GM12864 (cell line): ENCODE measurements at regions not wholly inside any gene's neighbourhood (a gene's known extent, or its start where the extent isn't known, plus 50 kb on each side); places are given as distances from the start of the nearest gene placed in this dataset.

Experiments used
- DNase-seq: peaks from one replicate; pipeline ENCODE4 v3.0.0-alpha.2; 2011; ENCODE audit warnings: low read depth
- H3K4me3 ChIP-seq: 2 replicates; pipeline ENCODE4 v1.5.1; 2011; ENCODE audit warnings: mild to moderate bottlenecking, low read depth, low read length, control low read depth
- TF ChIP-seq, protein P1 (sequence below): IDR thresholded peaks from 2 replicates; pipeline ENCODE4 v1.5.1; 2011; ENCODE audit warnings: low read depth, mild to moderate bottlenecking, moderate library complexity, low read length, control low read depth, inconsistent platforms; ENCODE audit errors: missing control alignments

- TF ChIP-seq, protein P1, sequence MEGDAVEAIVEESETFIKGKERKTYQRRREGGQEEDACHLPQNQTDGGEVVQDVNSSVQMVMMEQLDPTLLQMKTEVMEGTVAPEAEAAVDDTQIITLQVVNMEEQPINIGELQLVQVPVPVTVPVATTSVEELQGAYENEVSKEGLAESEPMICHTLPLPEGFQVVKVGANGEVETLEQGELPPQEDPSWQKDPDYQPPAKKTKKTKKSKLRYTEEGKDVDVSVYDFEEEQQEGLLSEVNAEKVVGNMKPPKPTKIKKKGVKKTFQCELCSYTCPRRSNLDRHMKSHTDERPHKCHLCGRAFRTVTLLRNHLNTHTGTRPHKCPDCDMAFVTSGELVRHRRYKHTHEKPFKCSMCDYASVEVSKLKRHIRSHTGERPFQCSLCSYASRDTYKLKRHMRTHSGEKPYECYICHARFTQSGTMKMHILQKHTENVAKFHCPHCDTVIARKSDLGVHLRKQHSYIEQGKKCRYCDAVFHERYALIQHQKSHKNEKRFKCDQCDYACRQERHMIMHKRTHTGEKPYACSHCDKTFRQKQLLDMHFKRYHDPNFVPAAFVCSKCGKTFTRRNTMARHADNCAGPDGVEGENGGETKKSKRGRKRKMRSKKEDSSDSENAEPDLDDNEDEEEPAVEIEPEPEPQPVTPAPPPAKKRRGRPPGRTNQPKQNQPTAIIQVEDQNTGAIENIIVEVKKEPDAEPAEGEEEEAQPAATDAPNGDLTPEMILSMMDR: no peak
Measured at GRCh38 chr6:139570166-139570565, 195.7 kb upstream of the CITED2 start.

GRCh38 chr6:139569566-139569965 lies 195.1 kb upstream of the CITED2 start:
- no peak overlapping the region for H3K4me3 ChIP-seq
- TF ChIP-seq, protein P1: no peak
- no peak for DNase-seq

More at GRCh38 chr6:139570166-139570565, 195.7 kb upstream of the CITED2 start:
- H3K4me3 ChIP-seq: no peak overlapping the region
- no peak for DNase-seq

DNA sequence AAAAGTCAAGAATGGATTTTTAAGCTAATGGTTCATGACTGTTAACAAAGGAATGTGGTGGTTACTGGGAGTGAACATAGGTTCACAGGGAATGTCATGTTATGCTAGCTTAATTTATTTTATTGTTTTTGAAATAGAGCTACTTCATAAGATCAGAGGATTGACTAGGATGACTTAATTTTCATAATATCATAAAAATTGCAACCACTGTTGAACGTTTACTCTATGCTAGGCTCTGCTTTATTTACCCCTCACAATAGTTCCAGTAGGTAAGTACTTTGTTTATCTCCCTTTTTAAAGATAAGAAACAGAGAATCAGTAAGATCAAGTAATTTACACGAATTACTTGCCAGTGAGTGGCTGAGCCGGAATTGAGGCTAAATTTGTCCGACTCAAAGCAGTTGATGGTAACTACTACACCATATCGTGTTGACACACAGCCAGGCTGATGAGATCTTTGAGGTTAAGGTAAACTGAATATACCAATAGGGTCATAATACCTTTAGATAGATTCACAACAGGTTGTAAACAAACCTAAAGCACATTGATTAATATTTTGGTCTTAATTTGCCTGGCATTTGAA lies 194.6 kb upstream of the CITED2 start:
- no peak overlapping the region for H3K4me3 ChIP-seq
- TF ChIP-seq, protein P1: no peak
- DNase-seq: no peak

DNA sequence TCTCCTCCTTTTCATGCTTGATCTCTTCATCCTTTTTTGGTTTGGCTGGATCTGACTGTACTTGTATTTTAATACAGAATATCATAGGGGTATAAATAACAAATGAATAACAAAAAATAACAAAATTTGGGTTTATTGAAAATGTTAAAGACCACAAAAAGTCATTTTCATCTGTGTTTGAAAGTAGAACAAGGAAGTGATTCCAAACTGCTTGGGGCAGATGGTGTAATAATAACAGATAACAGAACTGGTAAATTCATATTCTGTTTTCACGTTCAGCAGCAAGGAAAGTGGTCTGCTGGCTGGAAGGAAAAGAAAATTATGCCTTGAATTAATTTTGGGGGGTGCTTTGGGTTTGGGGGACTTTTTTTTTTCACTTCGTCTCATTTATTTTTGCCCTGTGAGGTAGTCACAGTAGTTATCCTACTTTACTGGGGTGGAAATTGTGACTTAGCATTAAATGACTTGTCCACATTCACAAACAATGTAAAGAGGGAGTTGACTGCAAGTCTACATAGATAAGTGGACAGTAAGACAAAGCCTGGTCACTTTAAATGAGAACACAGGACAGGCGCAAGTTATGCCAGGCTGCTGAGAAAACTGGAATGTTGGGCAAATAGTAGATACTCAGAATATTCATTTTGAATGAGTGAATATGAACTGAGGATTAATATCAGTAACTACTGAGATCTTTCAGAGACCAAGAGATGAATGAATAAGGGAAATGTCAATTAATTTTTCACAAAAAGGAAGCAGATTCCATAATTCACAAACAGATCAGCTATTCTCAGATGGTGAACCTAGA lies 193.9 kb upstream of the CITED2 start:
- no peak for DNase-seq
- no peak overlapping the region for H3K4me3 ChIP-seq
- TF ChIP-seq, protein P1: no peak

DNA sequence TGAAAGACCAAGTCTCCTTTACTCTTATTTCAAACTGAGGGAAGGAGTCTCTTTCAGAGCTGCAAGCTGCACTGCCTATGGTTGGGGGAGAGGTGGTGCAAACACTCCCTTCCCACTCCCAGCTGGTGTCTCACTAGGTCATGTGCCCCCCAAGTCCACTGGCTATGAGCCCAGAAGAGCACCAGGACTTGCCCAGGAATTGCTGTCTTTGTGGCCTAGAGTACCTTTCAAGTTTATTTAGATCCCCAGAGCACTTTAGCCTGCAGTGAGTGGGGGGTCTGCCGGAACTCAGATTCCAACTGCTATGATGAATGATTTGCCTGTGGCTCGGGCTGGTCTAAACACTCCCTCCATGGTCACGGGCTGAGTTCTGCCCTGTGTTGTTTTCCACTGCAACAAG lies 192.6 kb upstream of the CITED2 start:
- TF ChIP-seq, protein P1: no peak
- no peak for DNase-seq

GRCh38 chr6:139565591-139565990 lies 191.1 kb upstream of the CITED2 start:
- no peak for DNase-seq
- H3K4me3 ChIP-seq: no peak overlapping the region
- TF ChIP-seq, protein P1: no peak

More for the DNA sequence above, 192.6 kb upstream of the CITED2 start:
- no peak overlapping the region for H3K4me3 ChIP-seq
